ENCODE measurements at regions not wholly inside any gene's neighbourhood (a gene's known extent, or its start where the extent isn't known, plus 50 kb on each side); places are given as distances from the start of the nearest gene placed in this dataset.

DNA sequence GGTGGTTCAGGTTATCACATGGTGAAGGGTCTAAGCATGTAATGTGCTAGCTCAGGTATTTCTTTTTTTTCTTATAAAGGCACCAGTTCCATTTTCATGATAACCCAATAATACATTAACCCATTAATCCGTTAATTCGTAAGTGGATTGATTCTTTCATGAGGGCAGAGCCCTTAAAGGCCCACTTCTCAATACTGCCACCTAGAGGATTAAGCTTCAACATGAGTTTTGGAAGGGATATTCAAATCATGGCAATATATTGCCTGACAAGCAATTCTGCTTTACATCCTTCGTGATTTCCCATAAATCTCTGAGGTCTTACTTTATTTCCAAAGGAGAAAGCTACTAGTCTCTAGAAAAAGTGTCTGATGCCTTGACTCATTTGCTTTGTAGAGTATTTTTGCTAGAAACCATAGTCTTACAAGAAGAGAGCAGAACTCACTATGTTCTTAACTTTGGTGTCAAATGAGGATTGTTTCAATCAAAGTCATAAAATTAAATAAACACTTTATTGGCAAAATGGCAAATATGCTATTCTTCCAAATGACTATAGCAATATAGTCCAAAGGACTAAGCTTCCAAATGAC is 271.3 kb downstream of the KCNS3 start:
- intact Hi-C loops (cut with micrococcal nuclease) = loop anchor here (2.0 kb wide), 1 partner anchor 429 kb away; no protein-coding TSS in a partner anchor
- ChIA-PET CTCF (interaction anchor here (0.8 to 2.1 kb wide), 12 partner anchors 9 to 430 kb away, joined by 3 to 15 read pairs (median 4); no protein-coding TSS in a partner anchor), POLR2A (no interaction called here)
- Histone ChIP-seq H3K79me2 (ENCODE audit: control insufficient read depth, insufficient read depth, low read length) (no peaks in the 10 kb centered on the region), H3K9ac (ENCODE audit: low read length) (no peak overlapping the region), H3K4me1 (ENCODE audit: control insufficient read depth in 2 of 2, insufficient read depth in 2 of 2, low read length in 2 of 2) (no peaks in the 10 kb centered on the region), H4K20me1 (ENCODE audit: control insufficient read depth, insufficient read depth, low read length, poor library complexity, severe bottlenecking) (no peaks in the 10 kb centered on the region), H3K4me3 (ENCODE audit: control extremely low read depth in 1 of 5, extremely low read depth in 1 of 5, insufficient read depth in 1 of 5, low read depth in 2 of 5, low read length in 4 of 5) (no peak overlapping the region), H3K9me3 (ENCODE audit: control extremely low read depth in 1 of 3, control insufficient read depth in 2 of 3, insufficient read depth in 1 of 3, low read length in 2 of 3) (no peaks in the 10 kb centered on the region), H2AFZ (ENCODE audit: insufficient read depth, low read depth, low read length, poor library complexity, severe bottlenecking) (no peak overlapping the region), H3K27me3 (replicated peaks in 1 of 4; ENCODE audit: control extremely low read depth in 1 of 4, control insufficient read depth in 3 of 4, insufficient read depth in 4 of 4, low read length in 3 of 4) (no peaks in the 10 kb centered on the region), H3K4me2 (replicated peaks; ENCODE audit: low read depth, low read length, poor library complexity, severe bottlenecking) (no peak overlapping the region), H3K36me3 (replicated peaks in 1 of 2; ENCODE audit: control extremely low read depth in 1 of 2, control insufficient read depth in 1 of 2, extremely low read depth in 1 of 2, insufficient read depth in 2 of 2, low read length in 1 of 2) (no peaks in the 10 kb centered on the region), H3K27ac (ENCODE audit: low read length in 2 of 2) (no peak overlapping the region)
- Mint-ChIP-seq H3K27me3 (peaks cover 22% of the 10 kb centered on the region), H3K4me3 (no peak overlapping the region), H3K27ac (no peak overlapping the region), H3K9me3 (ENCODE audit: insufficient read depth) (no peaks in the 10 kb centered on the region), H3K4me1 (no peaks in the 10 kb centered on the region)
- DNase-seq (peak; percentile 25), ATAC-seq (ENCODE audit: low read depth) (no peak)
- whole genome bisulfite sequencing (ENCODE audit: insufficient coverage) = no CpG with 5 or more reads among the region's 3 CpGs
- no peak for TF ChIP-seq EZH2 (IDR thresholded peaks at IDR 0.05; ENCODE audit: borderline replicate concordance, insufficient read depth, low read depth, low read length, poor library complexity, severe bottlenecking)
- TF ChIP-seq, protein P1, sequence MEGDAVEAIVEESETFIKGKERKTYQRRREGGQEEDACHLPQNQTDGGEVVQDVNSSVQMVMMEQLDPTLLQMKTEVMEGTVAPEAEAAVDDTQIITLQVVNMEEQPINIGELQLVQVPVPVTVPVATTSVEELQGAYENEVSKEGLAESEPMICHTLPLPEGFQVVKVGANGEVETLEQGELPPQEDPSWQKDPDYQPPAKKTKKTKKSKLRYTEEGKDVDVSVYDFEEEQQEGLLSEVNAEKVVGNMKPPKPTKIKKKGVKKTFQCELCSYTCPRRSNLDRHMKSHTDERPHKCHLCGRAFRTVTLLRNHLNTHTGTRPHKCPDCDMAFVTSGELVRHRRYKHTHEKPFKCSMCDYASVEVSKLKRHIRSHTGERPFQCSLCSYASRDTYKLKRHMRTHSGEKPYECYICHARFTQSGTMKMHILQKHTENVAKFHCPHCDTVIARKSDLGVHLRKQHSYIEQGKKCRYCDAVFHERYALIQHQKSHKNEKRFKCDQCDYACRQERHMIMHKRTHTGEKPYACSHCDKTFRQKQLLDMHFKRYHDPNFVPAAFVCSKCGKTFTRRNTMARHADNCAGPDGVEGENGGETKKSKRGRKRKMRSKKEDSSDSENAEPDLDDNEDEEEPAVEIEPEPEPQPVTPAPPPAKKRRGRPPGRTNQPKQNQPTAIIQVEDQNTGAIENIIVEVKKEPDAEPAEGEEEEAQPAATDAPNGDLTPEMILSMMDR (IDR thresholded peaks at IDR 0.05) = peak; percentile 70

DNA sequence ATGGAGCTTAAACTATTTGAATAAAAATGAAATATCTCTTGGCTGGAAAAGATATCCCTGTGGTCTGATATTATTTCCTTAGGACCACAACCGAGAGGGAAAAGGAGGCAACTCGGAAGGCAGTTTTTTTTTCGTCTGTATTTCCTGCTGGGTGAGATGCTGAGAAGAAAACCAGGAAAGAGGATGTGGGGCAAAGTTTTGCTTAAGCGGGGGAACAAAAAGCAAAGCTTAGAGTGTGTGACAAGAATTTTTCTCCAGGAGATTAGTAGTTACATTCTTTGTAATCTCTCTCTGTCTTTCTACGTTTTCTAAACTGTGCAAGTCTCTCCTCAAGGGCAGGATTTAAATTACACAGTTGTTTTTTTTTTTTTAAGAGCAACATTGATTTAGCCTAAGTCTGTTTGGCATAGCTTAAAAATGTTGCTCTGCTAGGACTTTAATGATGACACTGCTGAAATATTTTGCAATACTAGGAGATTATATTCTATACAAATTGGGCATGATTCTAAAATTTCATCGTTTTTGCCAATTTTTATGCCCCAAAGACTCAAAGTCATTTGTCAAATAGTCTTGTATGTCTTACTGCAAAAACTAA is 258.5 kb downstream of the KCNS3 start:
- intact Hi-C loops (cut with micrococcal nuclease) = no loop called here
- Mint-ChIP-seq H3K4me3 (no peak overlapping the region), H3K27me3 (peaks cover 11% of the 10 kb centered on the region), H3K4me1 (no peaks in the 10 kb centered on the region), H3K9me3 (ENCODE audit: insufficient read depth) (no peaks in the 10 kb centered on the region), H3K27ac (no peak overlapping the region)
- no peak for ATAC-seq (ENCODE audit: low read depth)
- DNase-seq = no peak
- Histone ChIP-seq H3K9ac (ENCODE audit: low read length) (no peak overlapping the region), H3K27me3 (replicated peaks in 1 of 4; ENCODE audit: control extremely low read depth in 1 of 4, control insufficient read depth in 3 of 4, insufficient read depth in 4 of 4, low read length in 3 of 4) (no peaks in the 10 kb centered on the region), H3K9me3 (ENCODE audit: control extremely low read depth in 1 of 3, control insufficient read depth in 2 of 3, insufficient read depth in 1 of 3, low read length in 2 of 3) (peaks cover 0 to 2% (median 0%) of the 10 kb centered on the region in 3 donors), H3K4me2 (replicated peaks; ENCODE audit: low read depth, low read length, poor library complexity, severe bottlenecking) (no peak overlapping the region), H3K4me1 (ENCODE audit: control insufficient read depth in 2 of 2, insufficient read depth in 2 of 2, low read length in 2 of 2) (no peaks in the 10 kb centered on the region), H3K36me3 (replicated peaks in 1 of 2; ENCODE audit: control extremely low read depth in 1 of 2, control insufficient read depth in 1 of 2, extremely low read depth in 1 of 2, insufficient read depth in 2 of 2, low read length in 1 of 2) (no peaks in the 10 kb centered on the region), H4K20me1 (ENCODE audit: control insufficient read depth, insufficient read depth, low read length, poor library complexity, severe bottlenecking) (no peaks in the 10 kb centered on the region), H3K79me2 (ENCODE audit: control insufficient read depth, insufficient read depth, low read length) (no peaks in the 10 kb centered on the region), H3K4me3 (ENCODE audit: control extremely low read depth in 1 of 5, extremely low read depth in 1 of 5, insufficient read depth in 1 of 5, low read depth in 2 of 5, low read length in 4 of 5) (no peak overlapping the region), H3K27ac (ENCODE audit: low read length in 2 of 2) (no peak overlapping the region), H2AFZ (ENCODE audit: insufficient read depth, low read depth, low read length, poor library complexity, severe bottlenecking) (no peak overlapping the region)
- TF ChIP-seq, protein P1 (IDR thresholded peaks at IDR 0.05) = no peak
- TF ChIP-seq EZH2 (IDR thresholded peaks at IDR 0.05; ENCODE audit: borderline replicate concordance, insufficient read depth, low read depth, low read length, poor library complexity, severe bottlenecking) = no peak
- ChIA-PET POLR2A (no interaction called here), CTCF (interaction anchor here (1.0 kb wide), 1 partner anchor 13 kb away, joined by 3 read pairs; no protein-coding TSS in a partner anchor)
- WGBS (ENCODE audit: insufficient coverage) = 21% methylated on average over 4 of the region's 6 CpGs

Data from B cell (primary cell).